GM23338 (cell line): ENCODE measurements at regions not wholly inside any gene's neighbourhood (a gene's known extent, or its start where the extent isn't known, plus 50 kb on each side); places are given as distances from the start of the nearest gene placed in this dataset.

Experiments used
- ATAC-seq: fragments of 200-7000 bp; cut with Tn5 transposase; 3 replicates; pipeline ENCODE4 v1.9.1; 2020
- DNase-seq: peaks from one replicate; pipeline ENCODE4 v3.0.0-alpha.2; 2015; ENCODE audit warnings: low spot score
- H2AFZ ChIP-seq: fragments of 200-600 bp; sonication (generic); 2 replicates; pipeline ENCODE4 v1.8.0; 2016; ENCODE audit warnings: antibody characterized with exemption, mild to moderate bottlenecking, moderate library complexity
- H3F3A ChIP-seq: fragments of 200-600 bp; sonication (generic); replicated peaks from 2 replicates; pipeline ENCODE4 v1.8.0; 2017; ENCODE audit warnings: antibody characterized with exemption, mixed run types, low read depth
- H3K27ac ChIP-seq: fragments of 200-600 bp; sonication (generic); 2 replicates; pipeline ENCODE4 v1.6.1; 2016; ENCODE audit warnings: low read depth
- H3K27me3 ChIP-seq: fragments of 200-600 bp; sonication (generic); 2 replicates; pipeline ENCODE4 v1.8.0; 2016; ENCODE audit warnings: mild to moderate bottlenecking, mixed run types, moderate library complexity; ENCODE audit not compliant: insufficient read depth
- H3K36me3 ChIP-seq: fragments of 200-600 bp; sonication (generic); 2 replicates; pipeline ENCODE4 v1.8.0; 2016; ENCODE audit warnings: mild to moderate bottlenecking; ENCODE audit not compliant: insufficient read depth
- H3K4me1 ChIP-seq: fragments of 200-600 bp; sonication (generic); 2 replicates; pipeline ENCODE4 v1.8.0; 2016; ENCODE audit warnings: mild to moderate bottlenecking, moderate library complexity; ENCODE audit not compliant: insufficient read depth
- H3K4me2 ChIP-seq: fragments of 200-600 bp; sonication (generic); 2 replicates; pipeline ENCODE4 v1.7.1; 2017; ENCODE audit warnings: mixed run types
- H3K4me3 ChIP-seq: fragments of 200-600 bp; sonication (generic); 2 replicates; pipeline ENCODE4 v1.6.1; 2016; ENCODE audit warnings: mixed run types
- H3K79me2 ChIP-seq: fragments of 200-600 bp; sonication (generic); replicated peaks from 2 replicates; pipeline ENCODE4 v1.8.0; 2017; ENCODE audit warnings: mild to moderate bottlenecking; ENCODE audit not compliant: insufficient read depth
- H3K9me2 ChIP-seq: fragments of 200-600 bp; sonication (generic); 2 replicates; pipeline ENCODE4 v1.8.0; 2017; ENCODE audit not compliant: insufficient read depth
- H4K20me1 ChIP-seq: fragments of 200-600 bp; sonication (generic); replicated peaks from 2 replicates; pipeline ENCODE4 v1.8.0; 2017; ENCODE audit warnings: mild to moderate bottlenecking; ENCODE audit not compliant: insufficient read depth
- H3K27ac Mint-ChIP-seq: 2 replicates; pipeline ENCODE4 v1.8.0; 2020; ENCODE audit warnings: inconsistent platforms, mild to moderate bottlenecking, moderate library complexity, mixed read lengths
- H3K27me3 Mint-ChIP-seq: 3 replicates; pipeline ENCODE4 v1.8.0; 2022; ENCODE audit warnings: low read depth, mild to moderate bottlenecking, moderate library complexity, mixed read lengths, inconsistent platforms; ENCODE audit not compliant: insufficient read depth, poor library complexity
- H3K36me3 Mint-ChIP-seq: 3 replicates; pipeline ENCODE4 v1.8.0; 2021; ENCODE audit warnings: low read depth, mild to moderate bottlenecking, inconsistent platforms, moderate library complexity, mixed read lengths
- H3K4me1 Mint-ChIP-seq: 3 replicates; pipeline ENCODE4 v1.8.0; 2020; ENCODE audit warnings: mild to moderate bottlenecking, inconsistent platforms, mixed read lengths
- H3K4me3 Mint-ChIP-seq: 3 replicates; pipeline ENCODE4 v1.8.0; 2021; ENCODE audit warnings: moderate library complexity, mild to moderate bottlenecking, inconsistent platforms, mixed read lengths
- H3K9me3 Mint-ChIP-seq: 3 replicates; pipeline ENCODE4 v1.8.0; 2020; ENCODE audit warnings: moderate library complexity, mild to moderate bottlenecking, inconsistent platforms, mixed read lengths
- CREB1 ChIP-seq: fragments of 250-450 bp; sonication (Bioruptor Pico); IDR thresholded peaks from 2 replicates; pipeline ENCODE4 v1.5.0; 2020; ENCODE audit warnings: low read depth, mild to moderate bottlenecking, moderate library complexity
- ETS1 ChIP-seq: IDR thresholded peaks from 2 replicates; pipeline ENCODE4 v1.6.1; 2016; ENCODE audit warnings: antibody characterized with exemption
- EZH2 ChIP-seq: fragments of 200-600 bp; sonication (generic); IDR thresholded peaks from one replicate; pipeline ENCODE4 v1.8.0; 2017; ENCODE audit warnings: antibody characterized with exemption, mild to moderate bottlenecking, low read depth; ENCODE audit not compliant: unreplicated experiment
- EZH2phosphoT487 ChIP-seq: fragments of 200-600 bp; sonication (generic); IDR thresholded peaks from one replicate; pipeline ENCODE4 v1.8.1; 2018; ENCODE audit warnings: antibody characterized with exemption; ENCODE audit not compliant: unreplicated experiment
- NANOG ChIP-seq: IDR thresholded peaks from 2 replicates; pipeline ENCODE4 v1.6.1; 2016; ENCODE audit warnings: antibody characterized with exemption, borderline replicate concordance
- POLR2AphosphoS5 ChIP-seq: IDR thresholded peaks from 2 replicates; pipeline ENCODE4 v1.6.1; 2016; ENCODE audit warnings: antibody characterized with exemption, low read depth
- REST ChIP-seq: IDR thresholded peaks from one replicate; pipeline ENCODE4 v1.6.1; 2018; ENCODE audit warnings: antibody characterized with exemption; ENCODE audit not compliant: unreplicated experiment
- STAT1 ChIP-seq: IDR thresholded peaks from one replicate; pipeline ENCODE4 v1.6.1; 2016; ENCODE audit warnings: antibody characterized with exemption; ENCODE audit not compliant: unreplicated experiment
- ZNF114 ChIP-seq: fragments of 250-450 bp; sonication (Bioruptor Pico); IDR thresholded peaks from 2 replicates; pipeline ENCODE4 v1.5.0; 2020; ENCODE audit warnings: mild to moderate bottlenecking, moderate library complexity
- ZNF331 ChIP-seq: fragments of 250-450 bp; sonication (Bioruptor Pico); IDR thresholded peaks from 2 replicates; pipeline ENCODE4 v1.5.0; 2020; ENCODE audit warnings: low read depth, mild to moderate bottlenecking, moderate library complexity

- Histone ChIP-seq H3K4me1 (no peaks in the 10 kb centered on the region; the same call in 1 of the 2 replicates), H3K79me2 (no peaks in the 10 kb centered on the region), H3K27ac (no peak overlapping the region), H3K27me3 (no peaks in the 10 kb centered on the region), H3K36me3 (no peaks in the 10 kb centered on the region), H3K9me2 (peaks cover 10% of the 10 kb centered on the region; the same call in 1 of the 2 replicates), H2AFZ (peak overlapping the region; percentile 72), H4K20me1 (no peaks in the 10 kb centered on the region), H3K4me3 (no peak overlapping the region), H3F3A (no peaks in the 10 kb centered on the region), H3K4me2 (no peak overlapping the region)
- Mint-ChIP-seq H3K27ac (no peak overlapping the region), H3K36me3 (no peaks in the 10 kb centered on the region), H3K4me3 (no peak overlapping the region), H3K27me3 (peaks cover 8% of the 10 kb centered on the region), H3K4me1 (peaks cover 32% of the 10 kb centered on the region), H3K9me3 (no peaks in the 10 kb centered on the region)
- ATAC-seq (no peak), DNase-seq (no peak)
- TF ChIP-seq POLR2AphosphoS5: no peak
- TF ChIP-seq EZH2phosphoT487: no peak
- no peak for TF ChIP-seq REST
- no peak for TF ChIP-seq CREB1
- TF ChIP-seq ZNF114: no peak
- TF ChIP-seq STAT1: no peak
- no peak for TF ChIP-seq NANOG
- TF ChIP-seq ZNF331: no peak
These were observed 354.4 kb upstream of the MKI67 start for GRCh38 chr10:128480601-128481000.

- no peak overlapping the region for H3K4me3 ChIP-seq
- TF ChIP-seq EZH2 (no peak), EZH2phosphoT487 (no peak), ETS1 (no peak), ZNF114 (no peak), POLR2AphosphoS5 (no peak), NANOG (no peak), REST (no peak)
These were observed 355.1 kb upstream of the MKI67 start for GRCh38 chr10:128481152-128481840.

More at GRCh38 chr10:128481152-128481840, 355.1 kb upstream of the MKI67 start:
- Histone ChIP-seq H3K79me2 (no peaks in the 10 kb centered on the region), H3F3A (no peaks in the 10 kb centered on the region), H4K20me1 (no peaks in the 10 kb centered on the region), H3K9me2 (peaks cover 10% of the 10 kb centered on the region; the same call in 1 of the 2 replicates), H3K36me3 (no peaks in the 10 kb centered on the region), H3K27me3 (no peaks in the 10 kb centered on the region), H3K4me1 (no peaks in the 10 kb centered on the region; the same call in 1 of the 2 replicates), H3K4me2 (no peak overlapping the region), H2AFZ (no peak overlapping the region), H3K27ac (no peak overlapping the region)
- Mint-ChIP-seq H3K4me3 (no peak overlapping the region), H3K27ac (no peak overlapping the region), H3K36me3 (no peaks in the 10 kb centered on the region), H3K27me3 (peaks cover 8% of the 10 kb centered on the region), H3K9me3 (no peaks in the 10 kb centered on the region), H3K4me1 (peaks cover 33% of the 10 kb centered on the region)
- DNase-seq: no peak
- ATAC-seq: no peak
